GM18867 (cell line): ENCODE measurements at regions not wholly inside any gene's neighbourhood (a gene's known extent, or its start where the extent isn't known, plus 50 kb on each side); places are given as distances from the start of the nearest gene placed in this dataset.
"Not testable (repeated sequence)": the region's sequence is repeated elsewhere in the genome, so short reads cannot be mapped to it uniquely, and the experiment has no call there.

Source experiments
- ATAC-seq: cut with Tn5 transposase; IDR thresholded peaks from one replicate; pipeline ENCODE4 v1.9.1; 2021; ENCODE audit warnings: mild to moderate bottlenecking, moderate library complexity; ENCODE audit not compliant: unreplicated experiment

DNA sequence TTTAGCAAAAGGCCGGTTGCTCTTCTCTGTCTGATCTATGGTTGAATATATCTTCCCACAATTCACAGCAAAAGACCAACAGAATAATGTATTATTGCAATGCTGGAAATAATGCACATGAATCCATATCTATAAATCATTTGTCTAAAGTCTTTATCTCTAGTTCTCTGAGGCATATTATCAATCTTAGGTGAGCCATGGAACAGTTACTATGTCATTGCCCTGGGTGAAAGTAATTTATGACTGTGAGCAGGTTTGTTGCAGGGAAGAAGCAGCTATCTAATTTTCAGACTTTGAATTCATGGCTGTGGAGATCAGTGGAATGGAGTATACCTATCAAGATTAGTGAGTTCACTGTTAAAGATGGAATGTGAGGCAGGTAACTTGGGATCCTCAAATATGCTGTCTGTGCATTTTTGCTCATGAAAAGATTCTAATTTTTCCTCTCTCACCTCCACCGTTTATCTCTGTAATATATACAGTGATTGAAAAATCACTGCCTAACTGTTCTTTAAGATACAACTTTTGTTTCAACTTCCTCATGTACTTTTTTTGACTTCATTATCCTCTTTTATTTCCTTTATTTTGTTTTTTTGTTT, 256.8 kb upstream of the ARSJ start:
- ATAC-seq: no peak

DNA sequence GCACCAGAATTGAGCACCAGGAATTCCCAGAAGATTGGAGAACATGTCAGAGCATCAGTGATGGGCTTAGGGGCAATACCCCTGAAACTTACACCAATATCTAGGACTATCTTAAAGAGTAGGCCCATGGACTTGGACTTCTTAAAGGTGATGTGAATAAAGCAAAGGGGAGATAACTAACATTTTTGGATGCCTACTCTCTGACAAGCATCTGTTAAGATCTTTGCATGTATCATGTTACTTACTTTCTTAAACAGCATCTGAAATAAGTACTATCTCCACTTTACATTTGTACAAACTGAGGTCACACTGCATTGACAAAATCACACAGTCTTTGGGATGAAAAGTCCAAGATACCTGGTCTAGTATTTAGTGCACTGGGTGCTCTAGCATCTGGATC, 258.6 kb upstream of the ARSJ start:
- no peak for ATAC-seq

DNA sequence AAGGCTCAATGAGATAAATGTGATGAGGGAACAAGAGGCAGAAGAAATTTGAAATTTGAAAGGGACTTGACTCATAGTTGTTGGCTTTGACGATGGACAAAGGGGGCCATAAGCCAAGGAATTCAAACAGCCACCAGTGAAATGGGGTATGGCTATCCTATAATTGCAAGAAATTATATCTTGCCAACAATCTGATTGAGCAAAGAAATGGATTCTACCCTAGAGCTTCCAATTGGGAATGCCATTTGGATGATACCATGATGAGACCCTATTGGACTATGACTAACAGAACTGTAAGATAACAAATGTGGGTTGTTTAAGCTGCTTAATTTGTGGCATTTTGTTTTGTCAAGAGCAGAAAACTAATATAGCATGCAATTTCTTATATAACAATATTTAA, 270.1 kb upstream of the ARSJ start:
- ATAC-seq: no peak

DNA sequence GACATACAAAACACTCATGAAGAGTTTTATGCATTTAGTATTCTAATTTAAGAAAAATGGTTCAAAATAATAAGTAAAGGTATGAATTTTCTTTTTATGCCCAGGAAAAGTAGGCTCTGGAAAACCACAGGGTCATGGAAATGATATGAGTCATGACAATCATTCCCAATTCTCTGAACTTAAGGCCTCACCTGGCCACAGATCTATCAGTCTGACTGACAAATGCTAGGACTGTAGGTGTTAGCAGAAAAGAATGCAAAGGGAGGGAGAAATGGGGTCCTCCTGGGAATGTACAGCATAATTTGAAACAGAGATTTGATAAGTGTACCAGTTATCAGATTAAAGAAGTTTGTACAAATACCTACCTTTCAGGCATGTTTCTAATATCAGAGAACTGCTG, 270.5 kb upstream of the ARSJ start:
- ATAC-seq: no peak

DNA sequence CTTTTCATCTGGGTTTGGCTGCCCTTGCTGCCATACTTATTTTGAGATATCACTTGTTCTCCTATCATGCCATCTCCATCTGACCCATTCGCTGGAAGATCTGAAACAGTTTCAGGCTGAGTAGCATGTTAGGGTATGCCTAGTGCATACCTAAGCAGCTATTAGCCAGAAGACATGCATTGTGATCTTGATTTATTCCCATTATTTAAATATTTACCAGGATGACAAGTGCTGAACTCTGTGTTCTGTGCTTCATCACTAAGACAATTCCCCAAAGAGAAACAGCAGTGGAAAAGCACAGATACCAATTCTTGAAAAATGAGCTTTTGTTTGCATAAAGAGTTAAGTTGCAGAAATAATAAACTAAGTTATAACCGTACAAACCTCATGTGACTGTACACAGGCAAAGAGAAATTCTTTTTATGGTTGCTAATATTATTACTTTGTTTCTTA, 271.0 kb upstream of the ARSJ start:
- ATAC-seq: no peak

DNA sequence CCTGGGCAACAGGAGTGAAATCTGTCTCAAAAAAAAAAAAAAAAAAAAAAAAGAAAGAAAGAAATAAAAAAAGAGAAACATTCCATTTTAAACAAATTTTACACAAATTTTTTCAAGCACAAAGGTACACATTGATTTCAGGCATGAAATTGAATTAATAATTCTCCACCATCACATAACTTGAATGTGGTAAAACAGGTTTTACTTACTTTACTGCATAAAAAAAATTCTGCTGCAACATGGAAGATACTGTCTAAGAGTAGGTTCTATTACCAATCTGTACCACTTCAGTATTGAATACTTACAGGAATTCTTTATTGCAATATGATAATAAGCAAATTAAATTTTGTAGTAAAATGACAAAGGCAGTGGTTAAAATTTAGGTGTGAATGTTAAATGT, 271.6 kb upstream of the ARSJ start:
- no peak for ATAC-seq

DNA sequence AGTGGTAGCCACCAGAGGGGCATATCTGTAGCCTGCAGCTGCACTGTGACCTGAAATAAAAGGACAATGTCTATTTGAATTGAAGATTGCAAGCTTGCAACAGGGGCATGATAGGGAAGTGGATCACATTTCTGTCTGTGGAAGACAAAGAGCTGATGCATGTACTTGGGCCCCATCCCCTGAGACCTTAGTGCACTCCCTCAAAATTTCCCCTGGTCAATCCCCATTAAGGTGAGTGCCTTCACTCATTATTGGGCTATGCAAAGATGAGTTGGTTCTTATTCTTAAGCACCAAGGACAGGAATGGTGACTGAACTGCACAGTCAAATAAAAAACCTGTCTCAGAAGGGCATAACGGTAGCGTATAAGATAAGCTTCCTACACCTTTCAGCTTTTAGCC, 273.1 kb upstream of the ARSJ start:
- no peak for ATAC-seq

DNA sequence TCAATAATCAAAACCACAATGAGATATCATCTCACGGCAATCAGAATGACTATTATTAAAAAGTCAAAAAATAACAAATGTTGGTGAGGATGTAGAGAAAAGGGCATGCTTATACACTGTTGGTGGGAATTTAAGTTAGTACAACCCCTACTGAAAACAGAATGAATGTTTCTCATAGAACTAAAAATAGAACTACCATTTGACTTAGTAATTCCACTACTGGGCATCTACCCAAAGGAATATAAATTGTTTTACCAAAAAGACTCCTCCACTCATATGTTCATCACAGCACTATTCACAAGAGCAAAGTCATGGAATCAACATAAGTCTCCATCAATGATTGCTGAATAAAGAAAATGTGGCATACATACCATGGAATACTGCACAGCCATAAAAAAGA, 278.1 kb upstream of the ARSJ start:
- ATAC-seq: no peak

DNA sequence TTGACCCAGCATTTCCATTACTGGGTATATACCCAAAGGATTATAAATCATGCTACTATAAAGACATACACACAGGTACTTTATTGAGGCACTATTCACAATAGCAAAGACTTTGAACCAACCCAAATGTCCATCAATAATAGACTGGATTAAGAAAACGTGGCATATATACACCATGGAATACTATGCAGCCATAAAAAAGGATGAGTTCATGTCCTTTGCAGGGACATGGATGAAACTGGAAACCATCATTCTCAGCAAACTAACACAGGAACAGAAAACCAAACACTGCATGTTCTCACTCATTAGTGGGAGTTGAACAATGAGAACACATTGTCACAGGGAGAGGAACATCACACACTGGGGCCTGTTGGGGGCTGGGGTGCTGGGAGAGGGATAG, 283.0 kb upstream of the ARSJ start:
- not testable (repeated sequence) for ATAC-seq

DNA sequence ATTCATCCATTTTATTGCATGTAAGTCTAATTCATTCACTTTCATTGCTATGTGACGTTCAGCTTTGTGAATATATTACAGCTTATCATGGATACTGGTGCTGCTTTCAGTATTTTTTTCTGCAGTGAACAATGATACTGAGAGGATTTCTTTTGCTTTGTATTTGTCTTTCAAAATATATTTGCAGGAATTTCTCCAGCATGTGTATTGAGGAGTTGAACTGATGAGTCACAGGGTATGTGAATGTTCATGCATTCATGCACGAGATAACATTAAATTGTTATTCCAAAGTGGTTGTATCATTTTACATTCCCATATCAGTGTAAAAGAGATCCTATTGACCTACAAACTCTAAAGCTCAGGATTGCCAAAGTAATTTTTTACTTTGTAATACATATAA, 283.8 kb upstream of the ARSJ start:
- no peak for ATAC-seq

DNA sequence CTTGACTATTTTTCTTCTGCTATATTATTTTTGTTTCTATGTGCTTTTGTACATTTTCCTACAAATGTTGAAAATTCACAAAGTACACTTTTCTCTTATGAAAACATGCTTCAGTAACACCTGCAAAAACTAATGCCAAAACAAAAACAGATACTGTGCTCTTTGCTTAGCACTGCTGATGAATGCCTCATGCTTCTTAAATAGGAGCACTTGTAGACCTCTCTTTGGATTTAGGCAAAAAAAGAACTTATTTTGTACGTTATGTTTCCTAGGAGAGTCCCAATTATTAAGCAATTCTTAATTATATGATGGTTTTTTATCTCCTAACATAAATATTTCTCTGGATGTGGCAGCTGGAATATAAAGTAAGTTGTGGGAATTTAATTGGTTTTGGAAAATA, 285.0 kb upstream of the ARSJ start:
- ATAC-seq: no peak

DNA sequence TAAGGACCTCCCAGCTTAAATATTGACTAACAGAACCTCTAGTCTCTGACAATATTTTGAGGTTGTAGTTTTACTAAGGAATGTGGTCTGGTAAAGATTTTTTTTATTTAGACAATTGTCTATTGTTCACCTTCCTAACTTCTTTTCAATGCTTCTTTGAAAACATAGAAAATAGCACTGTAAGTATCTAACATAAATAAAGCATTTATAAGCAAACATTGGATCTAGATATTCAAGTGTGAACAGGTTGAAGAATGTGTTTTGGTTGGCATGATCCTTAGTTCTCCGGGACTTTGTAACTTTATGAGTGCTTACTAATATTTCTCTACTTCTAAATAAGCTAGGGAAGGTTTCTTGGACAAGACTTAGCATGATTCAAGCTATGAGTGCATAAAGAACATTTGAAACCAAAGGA, 285.4 kb upstream of the ARSJ start:
- ATAC-seq: no peak

DNA sequence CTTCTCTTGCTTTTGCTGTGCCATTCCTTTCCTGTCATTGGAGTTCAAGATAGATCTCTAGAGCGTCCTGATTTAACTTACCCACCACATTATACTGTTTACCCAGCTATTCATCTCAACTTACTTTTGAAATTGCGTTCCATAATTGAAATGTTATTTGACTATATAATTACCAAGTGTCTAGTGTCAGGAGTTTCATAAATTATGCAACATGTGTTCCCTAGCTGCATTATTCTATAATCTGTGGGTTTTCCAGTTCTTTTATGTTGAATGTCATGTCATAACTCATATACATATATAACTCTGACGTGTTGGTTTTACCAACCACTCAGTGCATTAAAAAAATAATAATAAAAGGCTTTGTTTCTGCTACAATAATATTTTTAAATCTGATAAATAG, 285.9 kb upstream of the ARSJ start:
- ATAC-seq: no peak

DNA sequence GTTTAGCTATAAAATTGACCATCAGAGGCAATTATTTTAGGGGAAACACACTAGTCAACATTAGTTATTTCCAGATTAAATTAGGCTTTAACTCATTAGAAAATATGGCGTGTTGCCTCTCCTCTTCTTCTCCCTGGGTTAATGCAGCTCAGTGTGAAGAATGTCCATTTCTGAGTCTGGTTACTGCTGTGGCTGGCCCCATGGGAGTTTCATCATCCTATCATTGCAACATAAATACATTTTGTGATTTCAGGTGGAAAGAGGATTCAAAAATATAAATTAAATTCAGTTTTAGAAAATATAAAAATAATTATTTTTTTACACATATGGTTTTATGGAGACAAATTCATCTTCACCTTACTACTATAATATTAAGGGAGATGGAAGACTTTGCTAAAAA, 288.5 kb upstream of the ARSJ start:
- ATAC-seq: no peak

DNA sequence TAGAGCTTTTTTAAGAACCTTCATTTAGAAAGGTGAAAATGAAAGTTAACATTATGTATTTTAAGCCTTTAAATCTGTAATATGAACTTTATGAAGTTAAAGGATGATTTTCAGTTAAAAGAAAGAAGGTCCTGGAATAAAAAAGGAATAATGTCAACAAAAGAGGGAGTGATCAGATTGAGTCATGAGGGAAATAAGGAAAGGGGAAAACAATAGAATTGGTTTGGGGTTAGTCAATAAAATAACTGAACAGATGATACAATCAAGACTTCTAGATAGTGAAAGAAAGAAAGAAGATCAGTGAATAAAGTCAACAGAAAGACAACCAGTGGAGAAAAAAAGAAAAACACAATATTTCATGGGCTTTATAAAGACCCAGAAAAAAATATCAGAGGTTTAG, 291.6 kb upstream of the ARSJ start:
- ATAC-seq: no peak

DNA sequence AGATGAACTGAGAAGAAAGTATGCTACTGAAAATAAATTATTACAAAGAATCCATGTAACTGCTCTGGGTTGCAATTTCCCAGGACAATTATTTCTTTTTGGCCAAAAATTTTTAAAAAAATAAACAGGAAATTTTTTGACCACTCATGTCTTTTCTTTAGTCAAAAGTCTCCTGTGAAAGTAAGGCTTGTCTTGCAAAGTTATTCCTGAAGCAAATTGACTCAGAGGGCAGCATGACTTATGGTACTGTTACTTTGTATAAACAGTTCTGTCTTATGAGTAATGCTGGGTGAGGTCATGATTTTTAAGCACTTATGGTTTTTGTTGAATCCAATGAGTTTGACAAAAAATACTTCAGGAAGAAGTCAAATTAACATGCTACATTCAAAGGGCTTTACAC, 292.8 kb upstream of the ARSJ start:
- ATAC-seq: no peak

DNA sequence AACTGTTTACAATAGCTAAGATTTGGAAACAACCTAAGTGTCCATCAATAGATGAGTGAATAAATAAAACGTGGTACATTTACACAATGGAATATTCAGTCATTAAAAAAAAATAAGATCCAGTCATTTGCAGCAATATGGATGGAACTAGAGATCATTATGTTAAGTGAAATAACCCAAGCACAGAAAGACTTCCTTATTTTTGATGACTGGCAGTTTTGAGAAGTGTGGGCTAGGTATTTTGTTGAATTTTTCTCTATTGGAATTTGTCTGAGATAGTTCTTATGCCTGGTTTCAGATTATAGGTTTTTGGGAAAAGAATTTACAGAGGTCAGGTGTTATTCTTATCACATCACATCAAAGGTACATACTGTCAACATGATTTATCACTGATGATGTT, 293.8 kb upstream of the ARSJ start:
- ATAC-seq: no peak

DNA sequence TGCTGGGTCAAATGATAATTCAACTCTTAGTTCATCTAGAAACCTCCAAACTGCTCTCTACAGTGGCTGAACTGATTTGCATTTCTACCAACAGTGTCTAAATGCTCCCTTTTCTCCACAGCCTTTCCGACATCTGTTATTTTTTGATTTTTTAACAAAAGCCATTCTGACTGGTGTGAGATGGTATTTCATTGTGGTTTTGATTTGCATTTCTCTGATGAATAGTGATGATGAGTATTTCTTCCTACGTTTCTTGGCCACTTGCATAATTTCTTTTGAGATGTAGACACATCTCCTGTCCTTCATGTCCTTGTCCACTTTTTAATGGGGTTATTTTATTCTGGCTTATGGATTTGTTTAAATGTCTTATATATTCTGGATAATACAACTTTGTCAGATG, 298.2 kb upstream of the ARSJ start:
- no peak for ATAC-seq

DNA sequence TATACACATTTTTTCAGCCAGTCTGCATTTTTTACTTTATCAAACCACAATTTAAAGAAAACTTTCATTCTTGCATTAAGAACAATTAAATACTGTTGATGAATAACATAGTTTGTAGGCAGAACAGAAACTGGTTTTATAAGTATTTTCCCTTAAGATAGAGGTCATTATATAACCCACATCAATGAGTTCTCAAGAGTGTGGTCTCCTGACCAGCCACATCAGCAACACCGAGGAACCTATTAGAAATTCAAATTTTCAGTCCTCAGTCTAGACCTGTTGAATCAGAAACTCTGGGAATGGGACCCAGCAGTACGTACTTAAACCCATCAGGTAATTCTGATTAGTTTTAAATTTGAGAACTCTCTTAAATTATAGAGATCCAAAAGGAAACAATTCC, 299.6 kb upstream of the ARSJ start:
- no peak for ATAC-seq

DNA sequence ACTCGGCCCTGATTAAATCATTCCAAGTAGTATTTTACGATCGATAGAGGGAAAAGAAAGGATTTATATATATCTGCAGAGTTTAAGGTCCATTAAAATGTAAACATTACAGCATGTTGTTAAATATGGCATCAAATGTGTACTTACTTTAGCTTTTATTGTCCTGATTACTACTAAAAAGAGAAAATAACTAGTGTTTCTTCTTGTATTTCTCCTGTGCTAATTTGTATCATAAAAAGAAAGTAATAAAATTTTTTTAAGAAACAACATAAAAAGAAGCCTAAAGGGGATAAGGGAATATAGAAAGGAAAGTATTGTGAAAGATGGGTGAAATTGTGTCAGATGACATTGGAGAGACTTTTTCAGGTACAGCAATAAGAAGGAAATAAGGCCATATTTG, 300.3 kb upstream of the ARSJ start:
- ATAC-seq: no peak

DNA sequence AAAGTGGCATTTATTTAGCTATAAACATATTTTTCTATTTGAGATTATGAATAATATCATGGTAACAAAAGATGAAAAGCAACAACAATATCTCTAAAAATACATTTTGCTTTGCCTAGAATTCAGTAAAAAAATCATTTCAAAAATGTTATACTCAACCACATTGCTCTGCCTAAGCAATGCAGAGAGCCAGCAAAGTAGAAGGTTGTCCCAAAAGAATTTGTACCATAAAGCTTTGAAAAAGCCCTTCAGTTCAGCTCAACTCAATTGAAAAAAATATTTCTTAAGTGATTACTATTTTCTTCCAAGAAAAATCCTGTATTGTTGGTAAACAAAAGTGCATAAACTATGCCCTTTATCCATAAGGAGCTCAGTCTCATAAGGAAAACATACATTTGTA, 301.2 kb upstream of the ARSJ start:
- ATAC-seq: no peak

DNA sequence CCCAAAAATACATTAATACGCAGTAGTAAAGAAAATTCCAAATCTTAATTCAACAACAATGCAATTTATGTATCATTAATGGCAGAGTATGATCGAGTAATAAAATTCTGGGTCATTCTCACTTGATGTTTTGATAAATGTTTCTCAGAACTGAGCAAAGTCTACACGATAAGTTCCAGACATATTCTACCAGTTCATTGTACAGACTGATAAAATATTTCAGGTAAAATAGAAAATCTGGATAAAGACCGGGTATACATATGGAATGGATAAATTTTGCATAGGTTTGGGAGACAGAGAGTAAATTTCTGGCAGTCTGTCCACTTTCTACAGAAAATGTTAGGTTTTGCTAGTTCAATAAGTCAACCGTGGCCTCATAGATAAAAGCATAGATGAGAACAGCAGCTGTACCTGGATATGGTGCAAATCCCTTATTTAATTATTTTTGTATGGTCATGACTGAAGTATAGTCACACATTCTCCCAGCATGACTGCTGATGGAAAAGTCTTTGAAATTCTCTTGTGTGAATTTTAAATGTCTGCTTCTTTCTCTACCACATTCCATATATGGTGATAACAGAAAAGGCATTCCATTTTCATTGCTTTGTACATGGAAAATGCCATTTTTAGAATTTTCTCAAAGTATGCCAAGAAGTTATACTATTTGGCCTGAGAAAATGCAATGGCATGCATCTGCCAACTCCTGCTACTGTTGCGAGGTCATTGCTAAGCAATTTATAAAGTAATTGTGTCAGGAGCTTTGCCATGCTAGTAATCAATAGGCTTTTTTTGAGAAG, 301.9 kb upstream of the ARSJ start:
- no peak for ATAC-seq

DNA sequence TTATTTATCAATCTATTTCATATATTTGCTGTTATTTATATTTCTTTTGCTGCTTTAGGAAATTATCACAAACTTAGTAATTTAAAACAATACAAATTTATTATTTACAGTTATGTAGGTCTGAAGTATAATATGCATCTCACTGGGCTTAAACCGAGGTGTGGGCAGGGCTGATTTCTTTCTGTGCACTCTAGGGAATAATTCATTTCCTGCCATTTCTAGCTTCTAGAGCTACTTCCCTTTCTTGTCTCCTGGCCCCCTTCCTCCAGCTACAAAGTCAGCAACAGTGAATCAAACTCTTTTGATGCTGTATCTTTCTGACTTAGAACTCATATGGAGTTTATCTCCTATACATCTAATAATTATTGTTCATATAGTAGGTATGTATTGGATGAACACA, 303.5 kb upstream of the ARSJ start:
- ATAC-seq: peak; percentile 47
